ENCODE measurements at regions not wholly inside any gene's neighbourhood (a gene's known extent, or its start where the extent isn't known, plus 50 kb on each side); places are given as distances from the start of the nearest gene placed in this dataset.

DNA sequence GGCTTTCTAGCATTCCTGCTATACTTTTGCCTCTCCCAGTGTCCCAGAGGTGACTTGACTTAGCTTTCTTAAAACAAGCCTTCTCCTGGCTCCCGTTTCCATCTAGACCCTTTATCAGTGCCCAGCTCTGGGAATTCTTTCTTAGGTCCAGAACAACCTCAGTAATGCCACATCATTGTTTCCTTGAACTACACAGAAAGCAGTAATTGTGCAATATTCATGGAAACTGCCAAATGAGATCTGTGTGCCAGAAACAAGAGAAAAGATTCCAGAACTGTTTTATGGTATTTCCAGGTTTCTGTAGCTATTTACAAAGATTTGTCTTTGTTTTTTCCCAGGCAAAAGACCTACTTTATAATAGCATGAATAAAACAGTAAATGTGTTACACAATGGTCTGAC lies 391.3 kb downstream of the SLCO4C1 start:
- TF ChIP-seq, protein P1, sequence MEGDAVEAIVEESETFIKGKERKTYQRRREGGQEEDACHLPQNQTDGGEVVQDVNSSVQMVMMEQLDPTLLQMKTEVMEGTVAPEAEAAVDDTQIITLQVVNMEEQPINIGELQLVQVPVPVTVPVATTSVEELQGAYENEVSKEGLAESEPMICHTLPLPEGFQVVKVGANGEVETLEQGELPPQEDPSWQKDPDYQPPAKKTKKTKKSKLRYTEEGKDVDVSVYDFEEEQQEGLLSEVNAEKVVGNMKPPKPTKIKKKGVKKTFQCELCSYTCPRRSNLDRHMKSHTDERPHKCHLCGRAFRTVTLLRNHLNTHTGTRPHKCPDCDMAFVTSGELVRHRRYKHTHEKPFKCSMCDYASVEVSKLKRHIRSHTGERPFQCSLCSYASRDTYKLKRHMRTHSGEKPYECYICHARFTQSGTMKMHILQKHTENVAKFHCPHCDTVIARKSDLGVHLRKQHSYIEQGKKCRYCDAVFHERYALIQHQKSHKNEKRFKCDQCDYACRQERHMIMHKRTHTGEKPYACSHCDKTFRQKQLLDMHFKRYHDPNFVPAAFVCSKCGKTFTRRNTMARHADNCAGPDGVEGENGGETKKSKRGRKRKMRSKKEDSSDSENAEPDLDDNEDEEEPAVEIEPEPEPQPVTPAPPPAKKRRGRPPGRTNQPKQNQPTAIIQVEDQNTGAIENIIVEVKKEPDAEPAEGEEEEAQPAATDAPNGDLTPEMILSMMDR (IDR thresholded peaks at IDR 0.05; ENCODE audit: insufficient read depth, low read depth, low read length, missing control alignments) = no peak
- H3K4me3 ChIP-seq (ENCODE audit: low read length) = no peak overlapping the region
- DNase-seq (ENCODE audit: low read depth) = no peak

DNA sequence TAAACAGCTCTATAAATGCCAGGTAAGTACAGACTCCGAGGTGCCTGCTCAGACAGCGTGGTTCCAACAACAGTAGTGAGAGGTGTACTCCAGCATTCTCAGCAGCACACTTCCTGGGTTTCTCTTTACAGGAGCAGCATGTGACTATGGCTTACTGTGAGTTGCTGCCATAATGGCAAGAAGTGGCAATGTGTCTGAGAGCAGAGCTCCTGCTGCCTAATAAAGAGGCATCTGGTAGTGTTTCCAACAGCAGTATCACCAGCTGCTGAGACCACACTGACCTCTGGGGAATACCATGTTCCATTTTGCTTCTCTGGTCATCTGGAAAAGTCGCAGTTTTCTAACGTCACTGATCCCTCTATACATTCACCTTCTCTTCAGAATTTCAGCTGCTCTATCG lies 398.2 kb downstream of the SLCO4C1 start:
- no peak overlapping the region for H3K4me3 ChIP-seq (ENCODE audit: low read length)
- no peak for DNase-seq (ENCODE audit: low read depth)
- TF ChIP-seq, protein P1 (IDR thresholded peaks at IDR 0.05; ENCODE audit: insufficient read depth, low read depth, low read length, missing control alignments) = no peak

DNA sequence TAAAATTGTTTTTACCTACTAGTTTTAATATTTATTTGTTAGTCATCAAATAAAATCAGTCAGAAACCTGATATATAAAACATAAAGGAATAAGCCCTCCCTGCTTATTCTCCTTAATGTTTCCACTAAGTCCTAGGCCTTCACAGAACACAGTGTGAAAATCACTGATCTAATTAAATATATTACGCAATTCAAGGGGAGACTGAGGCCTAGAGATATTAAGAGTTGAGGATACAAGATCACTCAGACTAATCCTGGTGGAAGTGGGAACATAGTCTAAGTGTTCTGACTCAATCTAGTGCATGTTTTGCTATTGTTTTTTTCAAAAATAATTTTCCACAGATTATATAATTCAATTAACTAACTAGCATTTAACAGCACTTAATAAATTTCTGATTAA lies 401.1 kb downstream of the SLCO4C1 start:
- TF ChIP-seq, protein P1 (IDR thresholded peaks at IDR 0.05; ENCODE audit: insufficient read depth, low read depth, low read length, missing control alignments) = no peak
- DNase-seq (ENCODE audit: low read depth) = no peak
- H3K4me3 ChIP-seq (ENCODE audit: low read length) = no peak overlapping the region

DNA sequence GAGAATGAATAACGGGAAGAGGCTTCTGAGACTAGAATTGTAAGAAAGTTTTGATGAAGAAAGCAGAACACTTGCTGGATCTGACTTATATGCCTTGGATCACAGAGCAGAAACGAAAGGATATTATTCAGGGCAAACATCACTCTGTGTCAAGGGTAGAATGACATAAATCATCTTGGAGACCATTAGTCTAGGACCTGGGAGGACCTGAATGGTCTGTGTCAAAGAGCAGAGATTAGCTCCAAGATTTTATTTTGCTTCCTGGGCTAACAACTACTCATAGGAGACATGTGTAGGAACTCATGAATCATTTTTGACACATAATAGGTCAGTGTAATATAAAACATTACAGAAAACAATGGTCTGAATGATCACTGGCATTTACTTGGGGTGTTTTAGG lies 417.9 kb downstream of the SLCO4C1 start:
- TF ChIP-seq, protein P1 (IDR thresholded peaks at IDR 0.05; ENCODE audit: insufficient read depth, low read depth, low read length, missing control alignments) = no peak
- H3K4me3 ChIP-seq (ENCODE audit: low read length) = no peak overlapping the region
- DNase-seq (ENCODE audit: low read depth) = no peak

DNA sequence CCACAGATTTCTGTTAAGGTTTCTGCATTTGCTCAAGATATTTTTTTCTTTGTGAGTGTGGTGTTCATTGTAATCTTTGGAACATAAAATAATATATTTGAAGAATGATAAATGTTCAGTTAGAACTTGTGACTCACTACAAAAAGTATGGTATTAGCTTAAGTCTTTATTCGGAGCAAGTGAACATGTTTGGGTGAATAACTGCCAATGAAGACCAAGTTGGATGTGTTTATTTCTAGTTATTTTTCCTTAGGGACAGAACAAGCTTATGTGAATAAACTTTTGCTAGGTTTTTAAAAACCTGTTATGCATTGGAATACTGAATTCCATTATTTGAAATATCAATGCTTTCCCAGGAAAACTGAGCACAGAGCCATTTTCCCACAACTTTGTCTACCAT lies 418.6 kb downstream of the SLCO4C1 start:
- no peak for DNase-seq (ENCODE audit: low read depth)
- H3K4me3 ChIP-seq (ENCODE audit: low read length) = no peak overlapping the region
- TF ChIP-seq, protein P1 (IDR thresholded peaks at IDR 0.05; ENCODE audit: insufficient read depth, low read depth, low read length, missing control alignments) = no peak

DNA sequence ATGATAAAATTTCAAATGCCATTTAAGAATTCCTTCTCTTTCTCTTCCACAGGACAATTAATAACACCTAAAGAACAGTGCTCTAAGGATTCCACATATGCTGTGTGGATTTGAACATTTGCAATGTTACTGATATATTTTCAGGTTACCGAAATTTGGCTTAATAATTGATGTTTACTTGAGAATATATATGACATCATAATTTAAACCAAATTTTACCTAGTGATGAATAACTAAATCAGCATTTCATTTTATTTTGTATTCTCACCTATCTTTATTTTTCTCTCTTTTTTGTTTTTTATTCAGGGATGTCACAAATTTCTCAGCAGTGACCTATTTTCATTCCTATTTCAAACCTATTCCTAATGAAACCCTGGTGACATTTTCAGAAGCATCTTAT lies 429.6 kb downstream of the SLCO4C1 start:
- no peak overlapping the region for H3K4me3 ChIP-seq (ENCODE audit: low read length)
- DNase-seq (ENCODE audit: low read depth) = no peak
- TF ChIP-seq, protein P1 (IDR thresholded peaks at IDR 0.05; ENCODE audit: insufficient read depth, low read depth, low read length, missing control alignments) = no peak

DNA sequence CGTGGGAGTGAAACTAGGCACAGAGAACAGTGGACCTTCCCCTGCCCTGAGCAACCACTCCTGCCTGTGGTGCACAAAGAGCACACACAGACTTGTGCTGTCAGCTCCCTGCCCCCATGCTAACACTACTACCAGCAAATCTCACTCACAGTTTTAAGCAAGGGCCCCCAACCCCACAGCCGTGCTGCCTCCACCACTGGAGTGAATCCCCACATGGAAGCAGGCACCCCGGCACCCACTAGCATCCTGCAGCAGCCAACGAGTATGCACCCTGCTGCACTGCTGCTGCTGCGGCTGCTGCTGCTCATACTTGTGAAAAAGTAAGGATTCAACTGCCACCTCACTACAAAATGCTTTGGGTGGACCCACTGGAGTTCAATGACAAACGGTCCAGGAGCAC lies 435.5 kb downstream of the SLCO4C1 start:
- H3K4me3 ChIP-seq (ENCODE audit: low read length) = no peak overlapping the region
- TF ChIP-seq, protein P1 (IDR thresholded peaks at IDR 0.05; ENCODE audit: insufficient read depth, low read depth, low read length, missing control alignments) = no peak
- DNase-seq (ENCODE audit: low read depth) = no peak
